ENCODE measurements at regions not wholly inside any gene's neighbourhood (a gene's known extent, or its start where the extent isn't known, plus 50 kb on each side); places are given as distances from the start of the nearest gene placed in this dataset.

- DNase-seq (ENCODE audit: low spot score) (no peak), ATAC-seq (no peak)
These were observed 51.5 kb upstream of the MELK start for GRCh38 chr9:36521148-36521547.

- no peak for ATAC-seq
These were observed 55.6 kb upstream of the MELK start for GRCh38 chr9:36517131-36517530.

GRCh38 chr9:36504156-36504555 is 68.5 kb upstream of the MELK start:
- no peak for DNase-seq (ENCODE audit: low spot score)

More at GRCh38 chr9:36517131-36517530, 55.6 kb upstream of the MELK start:
- no peak for DNase-seq (ENCODE audit: low spot score)

GRCh38 chr9:36503172-36504088 is 69.3 kb upstream of the MELK start:
- ATAC-seq (no peak), DNase-seq (ENCODE audit: low spot score) (no peak)

More at GRCh38 chr9:36504156-36504555, 68.5 kb upstream of the MELK start:
- no peak for ATAC-seq

- peak; percentile 88 for ATAC-seq
- DNase-seq (ENCODE audit: low spot score), result peak; percentile 49
These were observed 71.0 kb upstream of the MELK start for GRCh38 chr9:36501727-36502126.

GRCh38 chr9:36500931-36501330 is 71.8 kb upstream of the MELK start:
- peak; percentile 60 for DNase-seq (ENCODE audit: low spot score)
- peak; percentile 74 for ATAC-seq

GRCh38 chr9:36499174-36499890 is 73.4 kb upstream of the MELK start:
- DNase-seq (ENCODE audit: low spot score), result no peak
- ATAC-seq, result no peak

GRCh38 chr9:36493564-36493963 is 79.1 kb upstream of the MELK start:
- ATAC-seq (peak; percentile 63), DNase-seq (ENCODE audit: low spot score) (peak; percentile 49)

GRCh38 chr9:36492865-36493264 is 79.8 kb upstream of the MELK start:
- no peak for DNase-seq (ENCODE audit: low spot score)
- ATAC-seq, result no peak

- ATAC-seq, result no peak
- no peak for DNase-seq (ENCODE audit: low spot score)
These were observed 83.2 kb upstream of the MELK start for GRCh38 chr9:36489453-36489852.

- DNase-seq (ENCODE audit: low spot score) (no peak), ATAC-seq (no peak)
These were observed 84.3 kb upstream of the MELK start for GRCh38 chr9:36488389-36488756.

- DNase-seq (ENCODE audit: low spot score) (peak; percentile 94), ATAC-seq (peak; percentile 94)
These were observed 85.0 kb upstream of the MELK start for GRCh38 chr9:36487482-36488388.

GRCh38 chr9:36486933-36487481 is 85.7 kb upstream of the MELK start:
- ATAC-seq, result peak; percentile 48
- DNase-seq (ENCODE audit: low spot score), result peak; percentile 66

- ATAC-seq, result peak; percentile 1
These were observed 86.3 kb upstream of the MELK start for GRCh38 chr9:36486329-36486932.

GRCh38 chr9:36485647-36486328 is 85.7 kb upstream of the RNF38 start:
- no peak for DNase-seq (ENCODE audit: low spot score)
- no peak for ATAC-seq

More at GRCh38 chr9:36486329-36486932, 86.3 kb upstream of the MELK start:
- peak; percentile 46 for DNase-seq (ENCODE audit: low spot score)

GRCh38 chr9:36484124-36484523 is 84.1 kb upstream of the RNF38 start:
- ATAC-seq (no peak), DNase-seq (ENCODE audit: low spot score) (no peak)

GRCh38 chr9:36479101-36479500 is 79.0 kb upstream of the RNF38 start:
- no peak for ATAC-seq

GRCh38 chr9:36471359-36471758 is 71.3 kb upstream of the RNF38 start:
- no peak for ATAC-seq

More at GRCh38 chr9:36479101-36479500, 79.0 kb upstream of the RNF38 start:
- DNase-seq (ENCODE audit: low spot score), result no peak

GRCh38 chr9:36470643-36471290 is 70.7 kb upstream of the RNF38 start:
- no peak for DNase-seq (ENCODE audit: low spot score)
- peak; percentile 93 for ATAC-seq

More at GRCh38 chr9:36471359-36471758, 71.3 kb upstream of the RNF38 start:
- DNase-seq (ENCODE audit: low spot score), result no peak
